GM21786 (cell line): ENCODE measurements at regions not wholly inside any gene's neighbourhood (a gene's known extent, or its start where the extent isn't known, plus 50 kb on each side); places are given as distances from the start of the nearest gene placed in this dataset.
"Not testable (repeated sequence)": the region's sequence is repeated elsewhere in the genome, so short reads cannot be mapped to it uniquely, and the experiment has no call there.

ENCODE experiments used
- ATAC-seq: cut with Tn5 transposase; IDR thresholded peaks from one replicate; pipeline ENCODE4 v1.9.1; 2021; ENCODE audit not compliant: unreplicated experiment

GRCh38 chr6:140504776-140505175 is 1130.3 kb upstream of the CITED2 start:
- ATAC-seq: no peak

- no peak for ATAC-seq
Measured at GRCh38 chr6:140500849-140501248, 1126.4 kb upstream of the CITED2 start.

DNA sequence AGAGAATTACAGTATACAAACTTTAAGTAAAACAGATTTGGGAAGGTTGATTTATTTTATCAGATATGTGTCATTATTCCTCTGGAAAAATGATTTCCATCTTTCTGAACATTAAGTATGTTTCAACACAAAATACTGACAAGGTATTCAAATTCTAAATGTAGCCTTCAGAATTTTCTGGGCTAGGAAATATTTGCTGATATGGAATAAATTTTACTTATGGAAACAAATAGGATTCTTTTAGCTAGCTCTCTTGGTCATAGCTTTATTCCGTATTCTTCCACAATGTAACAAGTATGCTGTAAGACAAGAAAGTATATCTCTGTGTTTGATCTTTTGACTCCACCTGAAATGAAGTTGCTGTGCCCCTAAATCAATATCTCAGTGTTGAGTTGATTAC is 1125.2 kb upstream of the CITED2 start:
- ATAC-seq: no peak

DNA sequence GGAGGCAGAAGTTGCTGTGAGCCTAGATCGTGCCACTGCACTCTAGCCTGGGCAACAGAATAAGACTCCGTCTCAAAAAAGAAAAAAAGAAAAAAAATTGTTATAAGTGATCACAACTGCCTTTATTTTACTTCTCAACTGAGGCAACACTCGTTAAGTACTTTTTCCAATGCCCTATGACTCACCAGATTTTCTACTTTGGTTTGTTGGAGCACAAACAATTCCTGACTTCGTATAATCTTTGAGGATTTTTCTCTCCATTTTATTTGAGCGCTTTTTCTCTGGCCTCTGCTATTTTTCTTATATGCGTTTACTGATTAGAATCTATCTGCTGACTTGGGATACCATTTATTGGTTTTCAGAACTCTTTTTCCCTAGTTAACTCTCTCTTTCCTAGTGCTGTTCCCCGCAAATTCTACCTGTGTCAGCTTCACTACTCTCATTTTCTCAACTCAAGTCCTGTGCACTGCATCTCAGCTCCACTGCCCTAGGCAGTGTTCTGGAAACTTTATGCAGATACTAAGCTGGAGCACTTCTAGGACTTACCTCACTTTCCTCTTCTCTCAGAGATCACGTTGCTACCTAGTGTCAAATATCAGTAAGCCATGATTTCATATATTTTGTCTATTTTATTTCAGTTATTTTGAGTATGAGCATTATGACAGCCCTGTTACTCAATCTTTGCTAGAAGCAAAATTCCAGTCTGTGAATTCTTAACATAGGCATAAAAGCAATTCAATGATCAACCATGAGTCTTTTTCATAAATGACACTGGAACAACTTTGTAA is 1120.1 kb upstream of the CITED2 start:
- ATAC-seq: no peak

GRCh38 chr6:140493470-140493869 is 1119.0 kb upstream of the CITED2 start:
- not testable (repeated sequence) for ATAC-seq

DNA sequence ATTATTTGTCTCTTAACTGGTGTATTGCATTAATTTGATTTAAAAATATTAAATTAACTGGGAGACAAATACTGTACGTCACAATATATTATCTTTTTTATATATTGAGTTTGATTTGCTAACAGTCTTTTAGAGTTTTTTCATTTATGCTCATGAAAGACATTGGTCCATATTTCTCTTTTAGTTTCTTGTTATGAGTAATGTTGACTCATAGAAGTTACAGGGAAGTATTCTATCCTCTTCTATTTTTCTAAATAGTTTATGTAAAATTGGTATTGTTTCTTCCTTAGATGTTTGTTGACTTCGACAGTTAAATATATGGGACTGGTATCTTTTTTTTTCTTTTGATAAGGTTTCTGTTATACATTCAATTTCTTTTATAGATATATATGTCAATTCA is 1115.6 kb upstream of the CITED2 start:
- no peak for ATAC-seq

DNA sequence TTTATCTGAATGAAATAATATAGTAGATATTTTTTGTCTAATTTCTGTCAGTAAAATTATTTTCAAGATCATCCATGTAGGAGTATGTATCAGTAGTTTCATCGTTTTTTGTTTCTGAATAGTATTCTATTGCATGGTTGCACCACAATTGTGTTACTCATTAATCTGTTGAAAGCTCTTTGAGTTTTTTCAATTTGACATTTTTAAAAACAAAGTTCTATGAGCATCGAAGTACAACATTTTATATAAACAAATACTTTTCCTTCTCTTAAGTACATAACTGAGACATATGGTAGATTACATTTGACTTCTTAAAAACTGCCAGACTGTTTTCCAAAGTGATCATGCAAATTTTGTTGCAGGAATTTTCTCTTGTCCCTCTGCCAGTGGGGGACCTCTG is 1113.1 kb upstream of the CITED2 start:
- no peak for ATAC-seq

- ATAC-seq: no peak
Measured at GRCh38 chr6:140486450-140487361, 1112.3 kb upstream of the CITED2 start.

- peak; percentile 47 for ATAC-seq
Measured at GRCh38 chr6:140485740-140486449, 1111.4 kb upstream of the CITED2 start.

- no peak for ATAC-seq
Measured at GRCh38 chr6:140480852-140481251, 1106.4 kb upstream of the CITED2 start.

- ATAC-seq: no peak
Measured at GRCh38 chr6:140478631-140479030, 1104.2 kb upstream of the CITED2 start.

GRCh38 chr6:140475086-140475485 is 1100.6 kb upstream of the CITED2 start:
- ATAC-seq: no peak

DNA sequence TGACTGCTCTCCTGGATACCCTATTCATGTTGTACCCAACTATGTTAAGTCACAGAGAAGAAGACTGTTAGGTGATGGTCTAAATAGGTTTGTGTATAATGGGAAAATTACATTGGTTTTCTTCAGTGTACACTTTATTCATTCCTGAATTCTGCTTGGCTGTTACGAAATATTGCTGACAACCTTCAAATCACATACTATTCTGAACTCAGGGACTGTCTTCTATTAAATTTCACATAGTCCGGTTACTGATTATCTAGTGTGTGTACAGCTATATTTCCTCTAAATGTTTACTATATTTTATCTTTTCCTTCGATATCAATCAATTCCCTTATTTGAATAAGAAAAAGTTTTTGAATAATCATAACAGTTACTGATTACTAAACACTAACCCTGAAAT is 1090.3 kb upstream of the CITED2 start:
- ATAC-seq: no peak

GRCh38 chr6:140463312-140463710 is 1088.9 kb upstream of the CITED2 start:
- ATAC-seq: no peak

DNA sequence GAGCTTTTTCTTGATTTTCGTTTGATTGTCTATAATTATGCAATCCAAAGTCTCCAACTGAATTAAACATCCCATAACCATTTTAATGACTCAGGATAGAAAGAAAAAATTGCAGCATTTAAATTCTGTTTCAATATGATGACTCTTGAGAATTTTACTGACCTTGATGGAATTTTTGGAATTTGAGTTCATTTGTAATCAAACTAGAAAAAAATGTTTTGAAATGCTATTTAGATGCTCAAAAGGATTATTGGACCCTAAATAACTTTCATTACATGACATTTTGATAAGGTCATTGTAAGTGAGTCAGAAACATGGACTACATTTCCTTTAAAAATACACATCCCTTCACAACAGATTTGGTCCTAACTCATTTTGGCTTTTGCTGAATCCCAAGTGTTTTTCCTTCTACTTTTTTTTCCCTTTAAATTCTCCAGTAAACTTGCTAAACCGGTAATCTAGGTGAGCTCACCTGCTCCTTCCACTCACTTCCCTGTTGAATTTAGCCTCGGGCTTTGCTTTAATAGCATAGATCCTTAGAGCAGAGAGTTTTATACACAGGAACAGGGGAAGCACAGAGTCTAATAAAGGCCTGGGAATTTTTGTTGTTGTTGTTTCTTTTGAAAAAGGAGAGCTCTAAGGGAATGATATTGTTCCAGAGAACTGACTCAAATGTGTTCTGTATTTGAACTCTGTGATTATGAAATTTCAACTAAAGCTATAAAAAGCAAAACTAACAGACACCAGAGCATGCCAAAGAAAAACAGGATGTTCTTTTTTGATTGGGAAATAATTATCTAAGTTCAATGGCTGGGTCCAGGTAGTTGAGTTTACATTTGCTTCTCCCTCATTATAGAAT is 1088.2 kb upstream of the CITED2 start:
- no peak for ATAC-seq

- no peak for ATAC-seq
Measured at GRCh38 chr6:140462076-140462452, 1087.6 kb upstream of the CITED2 start.

DNA sequence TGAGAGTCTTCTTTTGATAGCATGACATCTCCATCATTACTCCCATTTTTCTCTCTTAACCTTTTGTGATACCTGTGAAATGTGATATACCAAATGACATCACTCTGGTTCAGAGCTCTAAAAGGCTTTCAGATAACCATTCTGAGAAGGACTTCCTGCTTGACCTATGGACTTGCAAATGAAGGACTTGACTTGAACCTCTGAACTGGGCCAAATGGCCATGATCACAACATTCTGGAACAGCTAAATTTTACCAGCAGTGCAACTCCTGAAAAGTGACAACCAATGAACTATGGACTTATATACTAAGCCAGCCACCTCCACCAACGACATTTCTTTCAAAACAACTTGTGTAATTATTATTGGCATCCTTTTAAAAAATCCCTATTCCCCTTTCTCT is 1085.8 kb upstream of the CITED2 start:
- ATAC-seq: no peak

GRCh38 chr6:140459209-140459608 is 1084.8 kb upstream of the CITED2 start:
- no peak for ATAC-seq

GRCh38 chr6:140446241-140446640 is 1071.8 kb upstream of the CITED2 start:
- no peak for ATAC-seq

DNA sequence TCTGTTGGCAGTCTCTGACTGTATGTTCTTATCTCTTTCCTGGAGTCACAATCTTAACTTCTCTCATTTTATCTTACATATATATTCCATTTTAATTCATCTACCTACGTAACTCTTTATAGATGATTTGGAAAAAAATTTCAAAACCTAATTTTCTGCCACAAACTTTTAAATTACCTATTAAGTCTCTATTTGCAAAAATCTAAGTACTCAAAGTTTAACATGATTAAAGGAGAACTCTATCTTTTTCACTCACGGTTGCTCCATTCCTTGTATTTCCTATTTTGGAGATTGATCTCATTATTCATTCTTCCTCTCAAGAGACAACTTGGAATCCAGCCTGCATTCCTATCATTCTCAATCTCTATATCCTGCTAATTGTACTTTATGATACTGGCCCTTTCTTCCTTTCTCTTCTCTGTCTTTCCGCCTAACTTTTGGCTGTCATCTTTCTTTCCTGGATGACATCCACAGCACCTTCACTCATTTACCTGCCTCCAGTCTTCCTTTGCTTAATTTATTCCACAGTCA is 1071.1 kb upstream of the CITED2 start:
- ATAC-seq: no peak
